Chondrocyte (in vitro differentiated cells): ENCODE measurements at regions not wholly inside any gene's neighbourhood (a gene's known extent, or its start where the extent isn't known, plus 50 kb on each side); places are given as distances from the start of the nearest gene placed in this dataset.

ENCODE experiments used
- DNase-seq: peaks from one replicate; pipeline ENCODE4 v3.0.0; 2021; ENCODE audit warnings: mixed read lengths, low spot score
- H3K27ac Mint-ChIP-seq: one replicate; pipeline ENCODE4 v1.8.0; 2021; ENCODE audit warnings: mild to moderate bottlenecking, moderate library complexity, mixed read lengths; ENCODE audit not compliant: unreplicated experiment
- H3K27me3 Mint-ChIP-seq: 2 replicates; pipeline ENCODE4 v1.8.0; 2021; ENCODE audit warnings: low read depth, mixed read lengths
- H3K36me3 Mint-ChIP-seq: 2 replicates; pipeline ENCODE4 v1.8.0; 2021; ENCODE audit warnings: low read depth, mixed read lengths
- H3K4me1 Mint-ChIP-seq: 2 replicates; pipeline ENCODE4 v1.8.0; 2021; ENCODE audit warnings: low read depth, mild to moderate bottlenecking, mixed read lengths
- H3K4me3 Mint-ChIP-seq: one replicate; pipeline ENCODE4 v1.8.0; 2021; ENCODE audit warnings: mild to moderate bottlenecking, moderate library complexity, mixed read lengths; ENCODE audit not compliant: unreplicated experiment
- H3K9me3 Mint-ChIP-seq: 2 replicates; pipeline ENCODE4 v1.8.0; 2021; ENCODE audit warnings: low read depth, mixed read lengths
- CTCF ChIP-seq: fragments of 200-600 bp; sonication (generic); IDR thresholded peaks from 2 replicates; pipeline ENCODE4 v1.5.0; 2021; ENCODE audit warnings: antibody characterized with exemption, mild to moderate bottlenecking, moderate library complexity

DNA sequence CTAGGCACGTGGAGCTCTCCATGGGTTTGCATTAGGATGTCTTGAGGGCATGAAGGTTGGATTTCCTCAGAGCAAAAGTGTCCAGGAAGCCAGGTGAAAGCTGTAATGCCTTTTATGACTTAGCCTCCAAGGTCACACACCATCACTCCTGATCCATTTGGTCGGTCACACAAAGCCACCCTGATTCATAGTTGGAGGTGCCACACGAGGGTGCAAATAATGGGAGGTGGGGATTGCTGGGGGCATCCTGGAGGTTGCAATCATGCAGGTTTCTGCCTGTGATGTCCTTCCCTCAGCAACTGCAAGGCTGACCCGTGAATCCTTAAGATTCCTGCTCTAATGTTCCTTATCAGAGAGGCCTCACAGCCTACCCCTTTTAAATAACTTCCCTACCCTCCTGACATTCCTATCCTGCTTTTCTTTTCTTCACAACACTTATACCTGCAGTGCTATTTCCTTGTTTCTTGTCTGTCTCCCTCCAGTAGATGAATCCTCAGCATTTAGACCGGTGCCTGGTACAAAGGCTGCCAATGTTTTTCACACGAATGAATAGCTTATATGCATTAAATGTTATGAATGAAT lies 97.1 kb downstream of the LIPG start:
- H3K4me1 Mint-ChIP-seq, result no peaks in the 10 kb centered on the region
- no peaks in the 10 kb centered on the region for H3K27me3 Mint-ChIP-seq
- no peak overlapping the region for H3K4me3 Mint-ChIP-seq
- DNase-seq, result no peak
- no peaks in the 10 kb centered on the region for H3K36me3 Mint-ChIP-seq
- no peaks in the 10 kb centered on the region for H3K9me3 Mint-ChIP-seq
- TF ChIP-seq CTCF, result no peak
- no peak overlapping the region for H3K27ac Mint-ChIP-seq

- Mint-ChIP-seq H3K27ac (no peak overlapping the region), H3K9me3 (no peaks in the 10 kb centered on the region), H3K4me3 (no peak overlapping the region), H3K27me3 (no peaks in the 10 kb centered on the region), H3K4me1 (no peaks in the 10 kb centered on the region), H3K36me3 (no peaks in the 10 kb centered on the region)
- TF ChIP-seq CTCF, result no peak
- no peak for DNase-seq
Observed at GRCh38 chr18:49656073-49656692, 94.3 kb downstream of the LIPG start.

- Mint-ChIP-seq H3K27ac (no peak overlapping the region), H3K9me3 (no peaks in the 10 kb centered on the region), H3K4me1 (no peaks in the 10 kb centered on the region), H3K27me3 (no peaks in the 10 kb centered on the region), H3K4me3 (no peak overlapping the region), H3K36me3 (no peaks in the 10 kb centered on the region)
- no peak for DNase-seq
- no peak for TF ChIP-seq CTCF
Observed at GRCh38 chr18:49655266-49656072, 93.6 kb downstream of the LIPG start.

DNA sequence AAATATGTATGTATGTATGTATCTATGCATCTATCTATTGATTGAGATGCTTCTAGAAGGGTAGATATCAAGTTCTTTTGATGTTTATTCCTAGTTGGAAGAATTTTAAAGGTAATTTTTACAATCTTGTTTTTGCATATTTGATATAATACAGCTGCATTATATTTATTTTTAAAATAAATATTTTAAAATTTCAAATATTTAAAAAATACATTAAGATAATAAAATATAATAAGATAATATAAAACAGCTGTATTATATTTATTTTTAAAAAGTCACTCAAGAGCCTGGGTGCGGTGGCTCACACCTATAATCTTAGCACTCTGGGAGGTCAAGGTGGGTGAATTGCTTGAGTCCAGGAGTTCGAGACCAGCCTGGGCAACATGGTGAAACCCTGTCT lies 92.5 kb downstream of the LIPG start:
- no peak for TF ChIP-seq CTCF
- Mint-ChIP-seq H3K4me3 (no peak overlapping the region), H3K4me1 (no peaks in the 10 kb centered on the region), H3K36me3 (no peaks in the 10 kb centered on the region), H3K9me3 (no peaks in the 10 kb centered on the region), H3K27ac (no peak overlapping the region), H3K27me3 (no peaks in the 10 kb centered on the region)
- no peak for DNase-seq

DNA sequence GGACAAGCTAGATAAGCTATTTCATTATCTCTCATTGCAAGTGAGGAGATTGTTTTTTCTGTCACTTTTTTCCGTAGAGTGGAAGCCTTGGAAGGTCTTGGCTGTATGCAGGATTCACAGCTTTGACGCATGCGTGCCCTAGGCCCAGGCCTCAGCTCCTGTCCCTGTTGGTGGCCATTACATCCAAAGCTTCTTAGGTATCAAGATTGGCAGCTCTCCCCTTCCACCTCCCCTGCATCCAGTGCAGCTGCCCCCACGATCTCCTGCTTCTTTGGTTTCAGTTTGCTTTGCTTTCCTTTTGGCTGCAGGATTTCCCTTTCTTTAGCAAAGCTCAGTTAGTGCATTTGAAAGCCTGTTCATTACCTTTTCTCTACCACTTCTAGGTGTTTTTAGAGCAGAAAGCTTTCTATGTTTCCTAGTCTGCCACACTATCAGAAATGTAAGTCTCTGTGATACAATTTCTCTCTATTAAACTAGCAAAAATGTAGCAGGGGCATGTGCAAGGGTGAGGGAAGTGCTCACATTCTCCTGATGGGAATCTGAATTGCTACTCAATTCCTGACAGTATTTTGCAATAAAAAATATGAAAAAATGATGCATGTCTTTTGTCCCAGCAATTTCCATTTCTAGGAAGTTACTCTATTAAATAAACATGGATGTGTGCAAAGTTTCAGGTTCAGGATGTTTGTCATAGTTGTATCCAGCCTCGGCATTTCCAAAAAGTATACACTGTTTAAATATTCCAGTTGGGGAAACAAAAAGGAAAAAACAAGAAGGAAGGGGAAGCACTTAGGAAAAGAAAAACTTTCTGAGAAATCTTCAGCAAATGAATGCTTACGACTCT lies 91.2 kb downstream of the LIPG start:
- Mint-ChIP-seq H3K27ac (no peak overlapping the region), H3K4me3 (no peak overlapping the region), H3K36me3 (no peaks in the 10 kb centered on the region), H3K27me3 (no peaks in the 10 kb centered on the region), H3K4me1 (peaks cover under 1% of the 10 kb centered on the region), H3K9me3 (no peaks in the 10 kb centered on the region)
- no peak for DNase-seq
- TF ChIP-seq CTCF, result no peak
